SK-N-SH (cell line): ENCODE measurements at regions not wholly inside any gene's neighbourhood (a gene's known extent, or its start where the extent isn't known, plus 50 kb on each side); places are given as distances from the start of the nearest gene placed in this dataset.

Experiments
- CTCF ChIA-PET: fragments of 300-600, 350-600 bp; formaldehyde crosslinking; extraction: SDS; loops from one replicate; lab custom pipeline; 2021; lab: Yijun Ruan, JAX
- POLR2A ChIA-PET: fragments of 350-600 bp; sonication (Branson Sonifier 250); formaldehyde crosslinking; extraction: SDS; loops from one replicate; lab custom pipeline; 2020; ENCODE audit warnings: antibody characterized with exemption, inconsistent platforms; lab: Yijun Ruan, JAX
- DNase-seq: peaks from one replicate; pipeline ENCODE4 v3.0.0; 2012
- H2AFZ ChIP-seq: fragments of 200-600 bp; sonication (generic); 2 replicates; pipeline ENCODE4 v1.8.1; 2016; ENCODE audit warnings: antibody characterized with exemption, mild to moderate bottlenecking, low read depth
- H3F3A ChIP-seq: fragments of 200-600 bp; sonication (generic); replicated peaks from 2 replicates; pipeline ENCODE3; 2016; ENCODE audit warnings: antibody characterized with exemption, mild to moderate bottlenecking; ENCODE audit not compliant: insufficient read depth
- H3K27ac ChIP-seq, 2 experiments: fragments of 200-500 bp in 1 of 2; fragments of 200-600 bp in 1 of 2; sonication (Bioruptor generic) in 1 of 2; sonication (generic), shearing (Covaris generic) in 1 of 2; 2 replicates each; pipeline versions ENCODE4 v1.5.1 to v1.6.1; 2014 to 2016; ENCODE audit warnings: low read depth in 2 of 2, inconsistent platforms in 1 of 2, low read length in 1 of 2, mild to moderate bottlenecking in 1 of 2, mixed read lengths in 1 of 2
- H3K27me3 ChIP-seq: fragments of 200-600 bp; sonication (generic), shearing (Covaris generic); 2 replicates; pipeline ENCODE4 v1.6.1; 2016; ENCODE audit warnings: mixed run types; ENCODE audit not compliant: insufficient read depth
- H3K36me3 ChIP-seq, 2 experiments: fragments of 200-500 bp in 1 of 2; fragments of 200-600 bp in 1 of 2; sonication (Bioruptor generic) in 1 of 2; sonication (generic) in 1 of 2; replicated peaks in 1 of 2; 2 replicates each; pipeline versions ENCODE3 to v1.5.1; 2014 to 2016; ENCODE audit warnings: low read length in 1 of 2, mild to moderate bottlenecking in 1 of 2; ENCODE audit not compliant: insufficient read depth in 2 of 2, control insufficient read depth in 1 of 2
- H3K4me1 ChIP-seq, 2 experiments: fragments of 200-500 bp in 1 of 2; fragments of 200-600 bp in 1 of 2; sonication (Bioruptor generic) in 1 of 2; sonication (generic), shearing (Covaris generic) in 1 of 2; 2 replicates each; pipeline versions ENCODE4 v1.5.1 to v1.6.1; 2014 to 2016; ENCODE audit warnings: low read depth in 1 of 2, low read length in 1 of 2, mixed run types in 1 of 2; ENCODE audit not compliant: insufficient read depth in 2 of 2, control insufficient read depth in 1 of 2
- H3K4me2 ChIP-seq: fragments of 200-600 bp; sonication (generic), shearing (Covaris generic); 2 replicates; pipeline ENCODE4 v1.6.1; 2017; ENCODE audit warnings: mixed run types
- H3K4me3 ChIP-seq, 2 experiments: fragments of 200-500 bp in 1 of 2; fragments of 200-600 bp in 1 of 2; sonication (Bioruptor generic) in 1 of 2; sonication (generic), shearing (Covaris generic) in 1 of 2; 2 replicates each; pipeline versions ENCODE4 v1.5.1 to v1.8.1; 2014 to 2016; ENCODE audit warnings: low read depth in 2 of 2, inconsistent platforms in 1 of 2, low read length in 1 of 2, mild to moderate bottlenecking in 1 of 2, mixed read lengths in 1 of 2, moderate library complexity in 1 of 2
- H3K79me2 ChIP-seq: fragments of 200-600 bp; sonication (generic); 2 replicates; pipeline ENCODE4 v1.8.1; 2017; ENCODE audit warnings: mild to moderate bottlenecking; ENCODE audit not compliant: insufficient read depth
- H3K9ac ChIP-seq: fragments of 200-600 bp; sonication (generic); 2 replicates; pipeline ENCODE4 v1.6.1; 2017; ENCODE audit warnings: mixed run types
- H3K9me2 ChIP-seq: fragments of 200-600 bp; sonication (generic); 2 replicates; pipeline ENCODE4 v1.6.1; 2017; ENCODE audit warnings: mixed run types
- H3K9me3 ChIP-seq: fragments of 200-600 bp; sonication (generic); 2 replicates; pipeline ENCODE4 v1.6.1; 2017; ENCODE audit warnings: mixed run types, mild to moderate bottlenecking, moderate library complexity
- H4K20me1 ChIP-seq: fragments of 200-600 bp; sonication (generic); 2 replicates; pipeline ENCODE4 v1.6.1; 2017; ENCODE audit warnings: mild to moderate bottlenecking, mixed run types; ENCODE audit not compliant: insufficient read depth
- CHD2 ChIP-seq: fragments of 150-350 bp; IDR thresholded peaks from 2 replicates; pipeline ENCODE4 v1.6.1; 2018; ENCODE audit warnings: low read length; ENCODE audit not compliant: partially characterized antibody
- ELF1 ChIP-seq: IDR thresholded peaks from 2 replicates; pipeline ENCODE4 v1.4.0; 2012
- EP300 ChIP-seq, 2 experiments: IDR thresholded peaks; 2 replicates each; pipeline versions ENCODE4 v1.4.0 to v1.6.1; 2012; ENCODE audit warnings: borderline replicate concordance in 1 of 2, low read depth in 1 of 2, low read length in 1 of 2
- FOXM1 ChIP-seq: IDR thresholded peaks from 2 replicates; pipeline ENCODE4 v1.4.0; 2012; ENCODE audit warnings: low read depth, mild to moderate bottlenecking
- GATA2 ChIP-seq: sonication (generic); formaldehyde crosslinking; IDR thresholded peaks from 2 replicates; pipeline ENCODE4 v1.5.0; 2020; ENCODE audit warnings: mild to moderate bottlenecking, missing genetic modification reagents
- IRF3 ChIP-seq: fragments of 150-350 bp; IDR thresholded peaks from 2 replicates; pipeline ENCODE4 v1.6.1; 2016; ENCODE audit warnings: mild to moderate bottlenecking, low read depth, low read length
- JUND ChIP-seq: IDR thresholded peaks from 2 replicates; pipeline ENCODE4 v1.4.0; 2012
- MAX ChIP-seq: IDR thresholded peaks from 2 replicates; pipeline ENCODE4 v1.4.0; 2012; ENCODE audit warnings: low read depth
- MEF2A ChIP-seq: IDR thresholded peaks from 2 replicates; pipeline ENCODE4 v1.4.0; 2012; ENCODE audit warnings: low read depth, borderline replicate concordance
- MXI1 ChIP-seq: IDR thresholded peaks from 2 replicates; pipeline ENCODE4 v1.6.1; 2012; ENCODE audit warnings: mild to moderate bottlenecking, low read depth, low read length, improper control_type of control experiment
- NFIC ChIP-seq: IDR thresholded peaks from 2 replicates; pipeline ENCODE4 v1.4.0; 2012; ENCODE audit warnings: borderline replicate concordance
- PBX3 ChIP-seq: IDR thresholded peaks from 2 replicates; pipeline ENCODE4; 2012
- RAD21 ChIP-seq: IDR thresholded peaks from 2 replicates; pipeline ENCODE4 v1.6.1; 2012; ENCODE audit warnings: mild to moderate bottlenecking, low read length
- RFX5 ChIP-seq: IDR thresholded peaks from 2 replicates; pipeline ENCODE4 v1.6.1; 2012; ENCODE audit warnings: mild to moderate bottlenecking, improper control_type of control experiment, low read length
- RXRA ChIP-seq: IDR thresholded peaks from 2 replicates; pipeline ENCODE4 v1.4.0; 2012; ENCODE audit warnings: low read depth, mild to moderate bottlenecking, borderline replicate concordance
- TCF12 ChIP-seq: IDR thresholded peaks from 2 replicates; pipeline ENCODE4 v1.4.0; 2012
- YY1 ChIP-seq: IDR thresholded peaks from 2 replicates; pipeline ENCODE4 v1.4.0; 2012; ENCODE audit warnings: low read depth, mild to moderate bottlenecking
- WGBS: methylation state at CpG from one replicate; pipeline ENCODE4 v1.1.6; 2017; ENCODE audit warnings: low lambda C conversion rate; 5-methylcytosine and 5-hydroxymethylcytosine counted together
- TF ChIP-seq, protein P1 (sequence below): fragments of 150-350 bp; IDR thresholded peaks from 2 replicates; pipeline ENCODE4 v1.6.1; 2017; ENCODE audit warnings: antibody characterized with exemption, low read length, low read depth, borderline replicate concordance

DNA sequence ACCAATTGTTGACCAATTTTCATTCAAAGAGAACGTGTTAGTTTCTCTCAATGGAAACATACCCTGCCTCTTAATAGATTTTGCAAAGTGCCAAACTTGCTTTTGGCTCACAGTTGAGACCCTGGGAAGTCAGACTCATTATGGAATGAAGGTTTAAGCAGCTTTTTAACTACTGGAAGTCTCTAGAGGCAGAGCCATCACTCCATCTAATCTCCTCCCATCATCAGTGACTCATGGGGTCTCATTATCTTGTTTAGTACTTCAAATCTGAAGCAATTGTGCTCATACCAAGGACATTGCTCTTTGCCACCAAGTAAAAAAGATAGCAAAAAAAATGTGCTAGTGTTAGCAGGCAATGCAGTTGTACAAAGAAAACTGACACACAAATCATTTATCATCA, 537.1 kb upstream of the LRRC4C start:
- no peak overlapping the region for H2AFZ ChIP-seq
- TF ChIP-seq RXRA (no peak), MEF2A (no peak), MXI1 (no peak), RAD21 (no peak), ELF1 (no peak), CHD2 (no peak), MAX (no peak), NFIC (no peak), PBX3 (no peak), IRF3 (no peak), GATA2 (CRISPR knock-in tag) (no peak), TCF12 (no peak), JUND (no peak), EP300 (IDR thresholded peaks at IDR 0.05; ENCODE audit: borderline replicate concordance in 1 of 2, low read depth in 1 of 2, low read length in 1 of 2) (no peak)
- TF ChIP-seq, protein P1, sequence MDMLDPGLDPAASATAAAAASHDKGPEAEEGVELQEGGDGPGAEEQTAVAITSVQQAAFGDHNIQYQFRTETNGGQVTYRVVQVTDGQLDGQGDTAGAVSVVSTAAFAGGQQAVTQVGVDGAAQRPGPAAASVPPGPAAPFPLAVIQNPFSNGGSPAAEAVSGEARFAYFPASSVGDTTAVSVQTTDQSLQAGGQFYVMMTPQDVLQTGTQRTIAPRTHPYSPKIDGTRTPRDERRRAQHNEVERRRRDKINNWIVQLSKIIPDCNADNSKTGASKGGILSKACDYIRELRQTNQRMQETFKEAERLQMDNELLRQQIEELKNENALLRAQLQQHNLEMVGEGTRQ, result no peak
- no peaks in the 10 kb centered on the region for H3K27me3 ChIP-seq
- no peak for DNase-seq
- no peaks in the 10 kb centered on the region for H4K20me1 ChIP-seq
- H3K9me3 ChIP-seq, result 0 out of 2 replicates have a peak, but pooled peaks cover 5% of the 10 kb centered on the region
- no peaks in the 10 kb centered on the region; a peak in 1 of 4 replicates for H3K4me1 ChIP-seq
- ChIA-PET CTCF (no interaction called here), POLR2A (no interaction called here)
- H3K9me2 ChIP-seq, result no peaks in the 10 kb centered on the region
- no peak overlapping the region for H3K4me3 ChIP-seq
- no peaks in the 10 kb centered on the region for H3K36me3 ChIP-seq
- no peak overlapping the region for H3K27ac ChIP-seq
- no peaks in the 10 kb centered on the region for H3K79me2 ChIP-seq
- H3K4me2 ChIP-seq, result no peak overlapping the region
- WGBS, result 12% methylated on average over 1 of the region's 1 CpG
- no peaks in the 10 kb centered on the region for H3F3A ChIP-seq
- no peak overlapping the region for H3K9ac ChIP-seq

- Histone ChIP-seq H3K27me3 (no peaks in the 10 kb centered on the region), H4K20me1 (no peaks in the 10 kb centered on the region), H3K4me3 (no peak overlapping the region), H3K9ac (no peak overlapping the region), H3F3A (no peaks in the 10 kb centered on the region), H3K4me2 (no peak overlapping the region), H3K79me2 (no peaks in the 10 kb centered on the region), H3K9me2 (no peaks in the 10 kb centered on the region), H3K9me3 (0 out of 2 replicates have a peak, but pooled peaks cover 5% of the 10 kb centered on the region), H3K36me3 (no peaks in the 10 kb centered on the region), H3K4me1 (no peaks in the 10 kb centered on the region; a peak in 1 of 4 replicates), H2AFZ (no peak overlapping the region), H3K27ac (no peak overlapping the region)
- POLR2A ChIA-PET, result no interaction called here
- no peak for TF ChIP-seq CHD2
- no peak for TF ChIP-seq EP300 (IDR thresholded peaks at IDR 0.05; ENCODE audit: borderline replicate concordance in 1 of 2, low read depth in 1 of 2, low read length in 1 of 2)
- no peak for TF ChIP-seq FOXM1
- TF ChIP-seq YY1, result no peak
- no peak for TF ChIP-seq PBX3
- no peak for TF ChIP-seq RFX5
- no peak for TF ChIP-seq JUND
- no peak for DNase-seq
- CTCF ChIA-PET, result interaction anchor here (0.5 kb wide), 1 partner anchor 9 kb away, joined by 3 read pairs; no protein-coding TSS in a partner anchor
- WGBS, result 43% methylated on average over 5 of the region's 5 CpGs
These were observed 538.5 kb upstream of the LRRC4C start for GRCh38 chr11:41997844-41998401.
